ENCODE measurements at regions not wholly inside any gene's neighbourhood (a gene's known extent, or its start where the extent isn't known, plus 50 kb on each side); places are given as distances from the start of the nearest gene placed in this dataset.

DNA sequence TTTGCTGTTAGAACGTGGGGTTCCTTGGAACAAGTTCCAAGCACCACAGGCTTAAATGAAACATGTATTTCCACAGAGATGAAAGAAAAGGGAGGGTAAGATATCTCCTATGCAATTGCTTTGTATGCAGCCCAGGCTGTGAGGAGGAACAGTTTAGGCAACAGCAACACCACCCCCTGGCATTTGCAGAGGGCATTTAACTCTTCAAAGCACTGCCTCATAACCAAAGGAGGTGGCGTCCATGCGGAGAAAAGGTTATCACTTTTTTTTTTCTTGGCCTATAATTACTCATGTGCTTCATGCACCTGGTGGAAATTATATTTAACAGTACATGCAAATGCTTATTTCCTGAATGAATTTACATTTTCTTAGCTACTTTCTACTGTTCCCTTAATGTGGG is 286.0 kb downstream of the LPIN1 start:
- TF ChIP-seq YY1 (IDR thresholded peaks at IDR 0.05; ENCODE audit: insufficient read depth, insufficient read length) (no peak), ZNF274 (IDR thresholded peaks at IDR 0.05; ENCODE audit: low read depth, low read length) (no peak)
